Activated T-cell treated with anti-CD3 and anti-CD28 coated beads, Interleukin-2, amount 50 U/mL, for 72 hours (primary cell): ENCODE measurements at regions not wholly inside any gene's neighbourhood (a gene's known extent, or its start where the extent isn't known, plus 50 kb on each side); places are given as distances from the start of the nearest gene placed in this dataset.

Source experiments
- ATAC-seq, 2 donors: fragments of 150-1000 bp; cut with Tn5 transposase; replicated peaks in 1 of 2; 2 replicates each; pipeline ENCODE4 v1.10.0; 2021; ENCODE audit warnings: moderate library complexity in 2 of 2, mild to moderate bottlenecking in 1 of 2
- DNase-seq, 2 donors: peaks; one replicate each; pipeline ENCODE4 v3.0.0; 2021 to 2022; ENCODE audit warnings: mixed read lengths in 1 of 2
- H3K27ac Mint-ChIP-seq: one replicate; pipeline ENCODE4 v1.8.0; 2022; ENCODE audit warnings: mild to moderate bottlenecking, moderate library complexity, mixed read lengths
- H3K27me3 Mint-ChIP-seq: one replicate; pipeline ENCODE4 v1.8.0; 2022; ENCODE audit warnings: low read depth, mixed read lengths
- H3K36me3 Mint-ChIP-seq, 2 donors: one replicate each; pipeline ENCODE4 v1.8.0; 2022; ENCODE audit warnings: mixed read lengths in 2 of 2, mild to moderate bottlenecking in 1 of 2; ENCODE audit not compliant: insufficient read depth in 2 of 2
- H3K4me1 Mint-ChIP-seq: one replicate; pipeline ENCODE4 v1.8.0; 2022; ENCODE audit warnings: low read depth, mixed read lengths
- H3K4me3 Mint-ChIP-seq, 2 donors: one replicate each; pipeline ENCODE4 v1.8.0; 2022; ENCODE audit warnings: mild to moderate bottlenecking in 2 of 2, mixed read lengths in 2 of 2, moderate library complexity in 2 of 2
- H3K9me3 Mint-ChIP-seq, 2 donors: one replicate each; pipeline ENCODE4 v1.8.0; 2022; ENCODE audit warnings: mixed read lengths in 2 of 2

GRCh38 chr1:96236156-96236739 is 485.3 kb upstream of the PTBP2 start:
- no peaks in the 10 kb centered on the region for H3K27me3 Mint-ChIP-seq
- no peak overlapping the region for H3K27ac Mint-ChIP-seq
- H3K4me3 Mint-ChIP-seq, result no peak overlapping the region
- peak in 1 of 2 donors; percentile 2 for DNase-seq
- H3K4me1 Mint-ChIP-seq, result no peaks in the 10 kb centered on the region
- no peaks in the 10 kb centered on the region for H3K9me3 Mint-ChIP-seq
- no peak for ATAC-seq
- no peaks in the 10 kb centered on the region for H3K36me3 Mint-ChIP-seq

GRCh38 chr1:96238426-96238825 is 483.2 kb upstream of the PTBP2 start:
- DNase-seq, result no peak
- H3K27ac Mint-ChIP-seq, result no peak overlapping the region

GRCh38 chr1:96240438-96240837 is 481.1 kb upstream of the PTBP2 start:
- Mint-ChIP-seq H3K4me3 (no peak overlapping the region), H3K36me3 (no peaks in the 10 kb centered on the region), H3K4me1 (no peaks in the 10 kb centered on the region), H3K9me3 (peaks cover 0 to 2% of the 10 kb centered on the region in 2 donors), H3K27ac (no peak overlapping the region), H3K27me3 (no peaks in the 10 kb centered on the region)
- DNase-seq (no peak), ATAC-seq (no peak)

More at GRCh38 chr1:96238426-96238825, 483.2 kb upstream of the PTBP2 start:
- Mint-ChIP-seq H3K27me3 (no peaks in the 10 kb centered on the region), H3K4me3 (no peak overlapping the region), H3K4me1 (no peaks in the 10 kb centered on the region), H3K9me3 (no peaks in the 10 kb centered on the region), H3K36me3 (no peaks in the 10 kb centered on the region)
- ATAC-seq, result no peak

DNA sequence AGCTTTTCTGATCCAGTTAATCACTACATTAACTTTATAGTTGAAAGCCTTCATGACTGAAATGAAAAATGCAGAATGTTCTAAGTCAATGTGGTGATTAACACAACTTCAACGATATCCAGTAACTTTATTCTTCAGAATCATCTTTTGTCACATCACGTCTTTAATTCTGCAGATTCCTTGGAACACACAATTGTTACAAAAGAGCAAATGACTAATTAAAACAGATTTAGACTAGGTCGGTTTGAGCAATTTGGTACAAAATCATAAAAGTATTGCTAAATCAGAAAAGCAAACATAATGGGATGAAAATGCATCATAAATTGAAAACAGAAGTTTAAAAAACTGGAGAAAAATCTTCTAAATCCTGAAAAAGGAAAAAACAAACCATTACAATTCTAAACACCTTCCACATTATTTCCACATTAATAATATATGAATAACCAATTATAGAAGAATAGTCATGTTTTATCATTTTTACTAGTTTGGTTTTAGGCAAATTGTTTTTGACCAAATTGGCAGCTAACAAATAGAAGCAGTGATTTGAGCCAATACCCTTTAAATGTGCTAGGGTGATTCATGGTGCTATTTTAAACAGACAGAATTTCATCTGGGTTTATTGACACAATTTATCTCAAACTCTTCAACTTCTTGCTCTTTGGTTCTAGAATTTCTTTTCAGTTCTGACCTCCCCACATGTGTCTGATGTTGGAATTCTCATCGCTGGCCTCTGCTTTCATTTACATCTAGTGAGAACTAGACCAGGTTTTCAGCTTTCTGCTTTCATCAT is 468.1 kb upstream of the PTBP2 start:
- no peak overlapping the region for H3K4me3 Mint-ChIP-seq
- H3K27me3 Mint-ChIP-seq, result no peaks in the 10 kb centered on the region
- H3K36me3 Mint-ChIP-seq, result no peaks in the 10 kb centered on the region
- DNase-seq, result no peak
- H3K27ac Mint-ChIP-seq, result no peak overlapping the region
- H3K4me1 Mint-ChIP-seq, result no peaks in the 10 kb centered on the region
- H3K9me3 Mint-ChIP-seq, result peaks cover 2 to 3% of the 10 kb centered on the region in 2 donors
- no peak for ATAC-seq

DNA sequence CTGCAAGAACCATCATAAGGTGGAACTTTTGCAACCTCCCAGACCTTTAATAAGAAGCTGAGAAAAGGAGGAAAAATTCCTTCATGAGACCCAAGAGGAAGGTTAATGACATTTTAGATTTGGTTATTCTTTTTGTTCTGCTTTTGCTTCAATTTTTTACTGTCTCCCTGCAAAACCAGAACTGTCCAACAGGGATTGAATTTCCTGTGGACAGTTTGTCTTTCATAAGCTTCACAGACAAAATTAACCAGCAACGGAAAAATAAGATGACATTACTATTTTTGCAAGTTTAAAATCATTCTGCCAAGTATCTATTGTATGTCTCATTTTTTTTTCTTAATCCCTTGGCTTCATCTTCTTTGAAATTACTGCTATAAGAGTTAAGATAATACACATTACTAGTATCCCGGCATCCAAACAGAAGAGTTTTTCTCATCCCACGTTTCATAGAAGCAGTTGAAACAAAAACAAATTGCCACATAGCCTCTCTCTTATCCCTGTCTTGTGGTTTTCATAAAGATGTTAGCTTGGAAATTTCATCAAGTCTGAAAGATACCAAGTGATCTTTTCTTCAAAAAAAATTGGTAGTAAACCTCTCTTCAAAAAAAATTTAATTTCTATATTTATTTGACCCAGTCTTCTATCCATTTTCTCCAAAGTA is 465.3 kb upstream of the PTBP2 start:
- DNase-seq (no peak), ATAC-seq (no peak)
- H3K27ac Mint-ChIP-seq, result no peak overlapping the region
- no peaks in the 10 kb centered on the region for H3K4me1 Mint-ChIP-seq
- no peaks in the 10 kb centered on the region for H3K27me3 Mint-ChIP-seq
- H3K9me3 Mint-ChIP-seq, result peaks cover 4 to 5% of the 10 kb centered on the region in 2 donors
- no peaks in the 10 kb centered on the region for H3K36me3 Mint-ChIP-seq
- H3K4me3 Mint-ChIP-seq, result no peak overlapping the region

DNA sequence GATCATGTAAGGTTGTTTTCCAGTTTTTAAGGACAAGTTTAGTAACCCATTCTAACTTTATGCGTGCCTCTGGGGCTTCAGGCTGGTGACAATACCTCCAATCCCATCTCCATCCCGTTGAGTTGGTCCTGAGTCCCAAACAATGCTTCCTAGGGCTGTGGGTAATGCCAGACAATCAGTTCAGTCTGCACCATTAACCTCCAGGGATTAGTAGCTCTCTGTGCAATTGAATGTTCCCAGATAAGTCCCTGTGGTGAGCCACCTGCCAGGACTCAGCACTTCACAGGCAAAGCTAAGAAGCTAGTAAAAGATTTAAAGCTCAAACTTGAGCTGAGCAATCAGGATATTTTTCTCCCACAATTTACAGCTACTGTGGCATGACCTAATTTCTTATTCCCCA is 462.2 kb upstream of the PTBP2 start:
- Mint-ChIP-seq H3K27me3 (no peaks in the 10 kb centered on the region), H3K9me3 (peaks cover 5 to 7% of the 10 kb centered on the region in 2 donors), H3K4me1 (no peaks in the 10 kb centered on the region), H3K4me3 (no peak overlapping the region), H3K36me3 (no peaks in the 10 kb centered on the region), H3K27ac (no peak overlapping the region)
- DNase-seq (no peak), ATAC-seq (no peak)

GRCh38 chr1:96281491-96281890 is 440.1 kb upstream of the PTBP2 start:
- DNase-seq (no peak), ATAC-seq (no peak)
- no peaks in the 10 kb centered on the region for H3K4me1 Mint-ChIP-seq
- H3K4me3 Mint-ChIP-seq, result no peak overlapping the region
- H3K27me3 Mint-ChIP-seq, result no peaks in the 10 kb centered on the region
- peaks cover 9 to 14% of the 10 kb centered on the region in 2 donors for H3K9me3 Mint-ChIP-seq
- peaks cover under 1 to 1% of the 10 kb centered on the region in 2 donors for H3K36me3 Mint-ChIP-seq
- H3K27ac Mint-ChIP-seq, result no peak overlapping the region

- H3K27ac Mint-ChIP-seq, result no peak overlapping the region
Measured at GRCh38 chr1:96290033-96290432, 431.6 kb upstream of the PTBP2 start.

DNA sequence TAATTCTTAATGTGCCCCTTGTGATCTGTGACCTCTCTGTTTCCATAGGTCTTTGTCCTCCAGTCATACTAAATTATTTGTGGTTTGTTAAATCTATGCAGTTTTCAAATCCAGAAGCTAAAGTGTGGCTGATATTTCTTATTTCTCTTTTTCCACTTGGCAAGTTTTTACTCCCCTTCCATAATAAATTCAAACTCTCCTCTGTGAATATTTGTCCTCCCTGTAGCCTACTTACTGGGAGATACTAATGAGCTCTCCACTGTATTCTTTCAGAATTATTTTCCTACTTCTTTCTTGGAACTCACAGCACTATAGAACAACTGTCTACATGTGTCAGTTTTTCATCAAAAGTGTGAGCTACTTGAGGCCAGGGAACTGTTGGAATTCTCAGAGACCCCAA is 430.8 kb upstream of the PTBP2 start:
- peaks cover 1 to 2% of the 10 kb centered on the region in 2 donors for H3K36me3 Mint-ChIP-seq
- no peak overlapping the region for H3K27ac Mint-ChIP-seq
- DNase-seq, result no peak
- H3K27me3 Mint-ChIP-seq, result no peaks in the 10 kb centered on the region
- no peak for ATAC-seq
- peaks cover 5 to 16% of the 10 kb centered on the region in 2 donors for H3K9me3 Mint-ChIP-seq
- H3K4me3 Mint-ChIP-seq, result no peak overlapping the region
- no peaks in the 10 kb centered on the region for H3K4me1 Mint-ChIP-seq

More at GRCh38 chr1:96290033-96290432, 431.6 kb upstream of the PTBP2 start:
- DNase-seq (no peak), ATAC-seq (no peak)
- H3K27me3 Mint-ChIP-seq, result no peaks in the 10 kb centered on the region
- peaks cover 1 to 2% of the 10 kb centered on the region in 2 donors for H3K36me3 Mint-ChIP-seq
- peaks cover 7 to 17% of the 10 kb centered on the region in 2 donors for H3K9me3 Mint-ChIP-seq
- no peak overlapping the region for H3K4me3 Mint-ChIP-seq
- no peaks in the 10 kb centered on the region for H3K4me1 Mint-ChIP-seq

GRCh38 chr1:96291468-96291867 is 430.1 kb upstream of the PTBP2 start:
- DNase-seq (no peak), ATAC-seq (no peak)
- no peak overlapping the region for H3K4me3 Mint-ChIP-seq
- no peaks in the 10 kb centered on the region for H3K4me1 Mint-ChIP-seq
- H3K27me3 Mint-ChIP-seq, result no peaks in the 10 kb centered on the region
- no peak overlapping the region for H3K27ac Mint-ChIP-seq
- H3K9me3 Mint-ChIP-seq, result peaks cover 5 to 15% of the 10 kb centered on the region in 2 donors
- H3K36me3 Mint-ChIP-seq, result peaks cover 0 to 2% of the 10 kb centered on the region in 2 donors

DNA sequence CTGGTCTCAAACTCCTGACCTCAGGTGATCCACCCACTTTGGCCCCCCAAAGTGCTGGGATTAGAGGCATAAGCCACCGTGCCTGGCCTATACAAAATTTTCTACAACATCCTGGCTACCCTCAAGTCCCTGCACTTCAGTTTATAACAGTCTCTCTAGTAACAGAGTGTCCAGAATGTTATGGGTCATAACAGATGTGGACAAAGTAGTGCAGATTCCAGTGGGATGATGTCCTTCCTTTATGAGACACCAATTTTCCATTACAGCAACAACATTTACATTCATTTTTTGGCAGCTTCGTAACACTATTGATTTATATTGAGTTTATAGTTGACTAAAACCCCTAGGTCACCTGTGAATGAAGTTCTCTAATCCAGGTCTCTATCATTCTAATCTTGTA is 429.4 kb upstream of the PTBP2 start:
- Mint-ChIP-seq H3K27me3 (no peaks in the 10 kb centered on the region), H3K27ac (no peak overlapping the region), H3K9me3 (peaks cover under 1 to 9% of the 10 kb centered on the region in 2 donors), H3K4me1 (no peaks in the 10 kb centered on the region), H3K36me3 (no peaks in the 10 kb centered on the region), H3K4me3 (no peak overlapping the region)
- ATAC-seq, result no peak
- DNase-seq, result no peak

DNA sequence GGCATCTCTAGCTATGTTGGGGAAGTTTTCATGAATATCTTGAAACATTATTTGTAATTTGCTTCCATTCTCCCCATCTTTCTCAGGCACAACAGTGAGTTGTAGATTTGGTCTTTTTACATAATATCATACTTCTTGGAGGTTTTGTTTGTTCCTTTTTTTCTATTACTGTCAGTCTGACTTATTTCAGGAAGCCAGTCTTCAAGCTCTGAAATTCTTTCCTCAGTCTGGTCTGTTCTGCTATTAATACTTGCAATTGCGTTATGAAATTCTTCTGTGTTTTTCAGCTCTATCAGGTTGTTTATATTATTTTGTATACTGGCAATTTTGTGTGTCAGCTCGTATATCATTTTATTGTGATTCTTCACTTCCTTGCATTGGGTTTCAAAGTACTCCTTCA is 424.6 kb upstream of the PTBP2 start:
- no peak for DNase-seq
- Mint-ChIP-seq H3K4me1 (no peaks in the 10 kb centered on the region), H3K27me3 (no peaks in the 10 kb centered on the region), H3K36me3 (no peaks in the 10 kb centered on the region), H3K27ac (no peak overlapping the region), H3K4me3 (no peak overlapping the region), H3K9me3 (peaks cover 0 to 1% of the 10 kb centered on the region in 2 donors)
- no peak for ATAC-seq

DNA sequence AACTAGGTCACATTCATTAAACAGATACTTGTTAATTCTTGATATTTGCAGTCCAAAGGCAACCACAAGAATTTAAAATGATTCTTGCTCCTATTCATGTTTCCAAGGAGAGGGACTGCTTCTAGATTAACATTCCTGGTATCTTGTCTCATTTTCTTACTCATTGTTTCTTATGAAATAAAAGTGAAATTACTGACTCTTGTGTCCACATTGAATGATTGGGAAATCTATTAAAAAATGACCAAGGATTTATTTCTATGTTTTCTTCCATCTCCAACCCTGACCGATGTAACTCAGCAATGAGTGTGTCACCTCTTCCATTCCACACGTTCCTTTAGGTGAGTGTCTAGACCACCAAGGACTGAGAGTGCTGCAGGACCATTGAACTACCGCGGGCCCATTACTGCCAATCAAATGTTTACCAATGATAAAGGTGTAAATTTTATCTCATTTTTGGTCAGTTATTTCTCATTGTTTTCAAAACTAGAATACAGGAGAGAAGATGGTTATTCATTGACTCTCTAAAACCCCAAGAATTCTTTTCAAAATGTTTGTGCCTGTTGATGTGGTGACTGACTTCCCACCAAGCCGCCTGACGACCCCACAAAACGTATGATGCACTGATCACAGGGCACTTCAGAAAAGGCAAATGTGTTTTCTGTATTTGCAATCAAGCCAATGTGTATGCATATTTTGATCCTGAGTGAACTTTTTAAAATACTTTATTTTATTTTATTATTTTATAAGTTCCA is 414.6 kb upstream of the PTBP2 start:
- Mint-ChIP-seq H3K27ac (no peak overlapping the region), H3K9me3 (peaks cover 2 to 4% of the 10 kb centered on the region in 2 donors), H3K27me3 (no peaks in the 10 kb centered on the region), H3K4me3 (no peak overlapping the region), H3K4me1 (no peaks in the 10 kb centered on the region), H3K36me3 (no peaks in the 10 kb centered on the region)
- DNase-seq (no peak), ATAC-seq (no peak)
